WERI-Rb-1 (cell line): ENCODE measurements at regions not wholly inside any gene's neighbourhood (a gene's known extent, or its start where the extent isn't known, plus 50 kb on each side); places are given as distances from the start of the nearest gene placed in this dataset.

Experiments used
- DNase-seq: peaks from one replicate; pipeline ENCODE4 v3.0.0-alpha.2; 2020
- H3K27ac ChIP-seq: fragments of 250-450 bp; sonication (Bioruptor Pico); 2 replicates; pipeline ENCODE4 v1.5.1; 2020; ENCODE audit warnings: mild to moderate bottlenecking, moderate library complexity
- H3K27me3 ChIP-seq: fragments of 250-450 bp; sonication (Bioruptor Pico); 2 replicates; pipeline ENCODE4 v1.5.1; 2021; ENCODE audit warnings: mild to moderate bottlenecking, low read depth, moderate library complexity; ENCODE audit not compliant: insufficient read depth, severe bottlenecking
- H3K36me3 ChIP-seq: fragments of 250-450 bp; sonication (Bioruptor Pico); 2 replicates; pipeline ENCODE4 v1.5.1; 2020; ENCODE audit warnings: mild to moderate bottlenecking, moderate library complexity
- H3K4me3 ChIP-seq: 2 replicates; pipeline ENCODE4 v1.5.1; 2011; ENCODE audit warnings: low read depth, mild to moderate bottlenecking, control low read depth, low read length
- H3K9me3 ChIP-seq: fragments of 250-450 bp; sonication (Bioruptor Pico); 2 replicates; pipeline ENCODE4 v1.5.1; 2021; ENCODE audit warnings: mild to moderate bottlenecking, moderate library complexity; ENCODE audit not compliant: severe bottlenecking
- CTCF ChIP-seq: IDR thresholded peaks from 2 replicates; pipeline ENCODE4 v1.5.1; 2011; ENCODE audit warnings: low read depth, mild to moderate bottlenecking, control low read depth, inconsistent platforms, low read length

DNA sequence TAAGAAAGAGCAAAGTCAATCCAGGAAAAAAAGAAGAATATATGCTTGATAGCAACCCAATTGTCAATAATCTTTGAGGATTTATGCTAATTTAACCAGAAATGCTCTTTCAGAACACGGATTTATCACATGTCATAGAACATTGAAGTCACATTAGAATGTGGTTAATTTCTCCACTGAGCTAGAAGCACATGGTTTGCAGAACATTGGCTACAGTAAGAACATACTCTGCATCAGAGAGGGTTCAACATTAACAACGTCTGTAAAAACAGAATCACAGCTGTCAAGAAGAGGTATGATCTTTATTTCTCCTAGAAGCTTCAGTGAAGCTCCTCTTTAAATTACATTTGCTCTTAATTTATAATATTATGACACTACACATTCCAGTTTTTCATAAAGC lies 619.7 kb upstream of the AGTR1 start:
- no peak for TF ChIP-seq CTCF
- H3K27me3 ChIP-seq = no peaks in the 10 kb centered on the region
- H3K27ac ChIP-seq = no peak overlapping the region
- no peaks in the 10 kb centered on the region for H3K9me3 ChIP-seq
- no peaks in the 10 kb centered on the region for H3K36me3 ChIP-seq
- no peak overlapping the region for H3K4me3 ChIP-seq
- DNase-seq = no peak

- Histone ChIP-seq H3K27ac (no peak overlapping the region), H3K9me3 (no peaks in the 10 kb centered on the region), H3K4me3 (no peak overlapping the region), H3K27me3 (no peaks in the 10 kb centered on the region), H3K36me3 (no peaks in the 10 kb centered on the region)
- DNase-seq = no peak
- no peak for TF ChIP-seq CTCF
These were observed 619.0 kb upstream of the AGTR1 start for GRCh38 chr3:148078658-148079057.

- H3K4me3 ChIP-seq = no peak overlapping the region
- H3K9me3 ChIP-seq = no peaks in the 10 kb centered on the region
- no peaks in the 10 kb centered on the region for H3K36me3 ChIP-seq
- TF ChIP-seq CTCF = no peak
- no peaks in the 10 kb centered on the region for H3K27me3 ChIP-seq
- H3K27ac ChIP-seq = no peak overlapping the region
- no peak for DNase-seq
These were observed 618.3 kb upstream of the AGTR1 start for GRCh38 chr3:148079370-148079769.

- no peak overlapping the region for H3K4me3 ChIP-seq
- no peak for DNase-seq
- no peaks in the 10 kb centered on the region for H3K27me3 ChIP-seq
- TF ChIP-seq CTCF = no peak
- H3K27ac ChIP-seq = no peak overlapping the region
- no peaks in the 10 kb centered on the region for H3K36me3 ChIP-seq
- no peaks in the 10 kb centered on the region for H3K9me3 ChIP-seq
These were observed 615.8 kb upstream of the AGTR1 start for GRCh38 chr3:148081926-148082325.

DNA sequence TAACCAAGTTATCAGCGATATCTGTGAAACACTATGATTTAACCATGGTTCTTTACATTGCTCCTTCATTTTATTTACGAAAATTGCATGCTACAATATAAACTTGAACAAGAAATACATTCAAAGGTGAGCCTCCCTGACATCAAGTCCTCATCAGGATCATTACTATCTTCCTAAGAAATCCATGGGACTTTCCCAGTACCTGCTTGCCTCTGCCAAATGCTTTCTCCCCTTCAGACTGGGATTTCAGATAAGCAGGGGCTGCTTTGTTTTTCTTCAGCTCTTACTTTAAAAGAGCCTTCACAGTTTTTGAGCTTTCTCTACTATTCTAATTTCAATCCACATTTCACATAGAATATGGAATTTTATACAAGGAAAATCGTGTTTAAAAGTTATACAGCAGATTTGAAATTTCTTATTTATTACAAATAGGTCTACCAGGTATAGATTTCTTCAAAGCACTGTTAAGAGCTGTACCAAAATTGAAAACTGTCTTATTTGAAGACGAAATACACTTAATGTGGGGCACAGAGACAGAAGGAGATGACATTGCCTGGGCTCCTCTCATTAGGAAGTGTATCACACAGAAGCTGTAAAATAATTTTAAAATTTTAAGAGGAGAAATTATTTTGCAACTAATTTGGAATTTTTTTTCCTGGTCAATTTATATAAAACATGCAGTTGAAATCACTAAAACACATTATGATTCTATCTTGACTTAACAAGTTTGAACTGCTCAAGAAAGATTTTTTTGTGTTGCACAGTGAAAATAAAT lies 615.0 kb upstream of the AGTR1 start:
- DNase-seq = no peak
- Histone ChIP-seq H3K4me3 (no peak overlapping the region), H3K36me3 (no peaks in the 10 kb centered on the region), H3K27ac (no peak overlapping the region), H3K27me3 (no peaks in the 10 kb centered on the region), H3K9me3 (no peaks in the 10 kb centered on the region)
- no peak for TF ChIP-seq CTCF
